Fibroblast of lung (primary cell): ENCODE measurements at regions not wholly inside any gene's neighbourhood (a gene's known extent, or its start where the extent isn't known, plus 50 kb on each side); places are given as distances from the start of the nearest gene placed in this dataset.

Source experiments
- DNase-seq, 2 donors: peaks; one replicate each; pipeline versions ENCODE4 v3.0.0 to v3.0.0-alpha.2; 2010; ENCODE audit warnings: low read depth in 2 of 2
- H2AFZ ChIP-seq: 2 replicates; pipeline ENCODE4 v1.5.1; 2012; ENCODE audit warnings: low read length, control low read depth, inconsistent platforms
- H3K27ac ChIP-seq: 2 replicates; pipeline ENCODE4 v1.5.1; 2011; ENCODE audit warnings: low read length, control low read depth; ENCODE audit not compliant: insufficient read depth
- H3K27me3 ChIP-seq: 2 replicates; pipeline ENCODE4 v1.5.1; 2011; ENCODE audit warnings: mild to moderate bottlenecking, low read length; ENCODE audit not compliant: control insufficient read depth, insufficient read depth
- H3K36me3 ChIP-seq: 2 replicates; pipeline ENCODE4 v1.5.1; 2011; ENCODE audit warnings: low read length; ENCODE audit not compliant: control insufficient read depth, insufficient read depth
- H3K4me1 ChIP-seq: 2 replicates; pipeline ENCODE4 v1.5.1; 2011; ENCODE audit warnings: low read length; ENCODE audit not compliant: control insufficient read depth, insufficient read depth; ENCODE audit errors: extremely low read depth
- H3K4me2 ChIP-seq: 2 replicates; pipeline ENCODE4 v1.5.1; 2011; ENCODE audit warnings: low read length, control low read depth; ENCODE audit not compliant: insufficient read depth; ENCODE audit errors: extremely low read depth
- H3K4me3 ChIP-seq, 4 experiments: fragments of 200-600 bp in 1 of 4; sonication (generic) in 1 of 4; replicated peaks in 1 of 4; 2 replicates each; pipeline ENCODE4 v1.5.1; 2011 to 2016; ENCODE audit warnings: low read length in 4 of 4, low read depth in 3 of 4, mild to moderate bottlenecking in 3 of 4, control low read depth in 2 of 4, inconsistent platforms in 1 of 4, mixed read lengths in 1 of 4; ENCODE audit not compliant: insufficient read depth in 1 of 4; ENCODE audit errors: control extremely low read depth in 1 of 4
- H3K79me2 ChIP-seq: 2 replicates; pipeline ENCODE4 v1.5.1; 2012; ENCODE audit warnings: mild to moderate bottlenecking, low read length, inconsistent platforms; ENCODE audit not compliant: control insufficient read depth, insufficient read depth
- H3K9ac ChIP-seq: 2 replicates; pipeline ENCODE4 v1.5.1; 2011; ENCODE audit warnings: mild to moderate bottlenecking, low read length, control low read depth; ENCODE audit not compliant: insufficient read depth
- H3K9me3 ChIP-seq: 2 replicates; pipeline ENCODE4 v1.5.1; 2012; ENCODE audit warnings: low read depth, low read length; ENCODE audit not compliant: control insufficient read depth, insufficient read depth
- H4K20me1 ChIP-seq: 2 replicates; pipeline ENCODE4 v1.5.1; 2011; ENCODE audit warnings: low read length; ENCODE audit not compliant: control insufficient read depth, insufficient read depth; ENCODE audit errors: extremely low read depth
- EZH2 ChIP-seq: IDR thresholded peaks from 2 replicates; pipeline ENCODE4 v1.5.1; 2012; ENCODE audit warnings: low read length, control low read depth, mild to moderate bottlenecking; ENCODE audit errors: missing control alignments
- TF ChIP-seq, protein P1 (sequence below), 2 donors: IDR thresholded peaks in 1 of 2; conservative IDR thresholded peaks in 1 of 2; 1 replicate in 1 of 2; 2 replicates in 1 of 2; pipeline ENCODE4 v1.5.1; 2011 to 2012; ENCODE audit warnings: low read length in 2 of 2, control low read depth in 1 of 2, inconsistent platforms in 1 of 2, low read depth in 1 of 2, mild to moderate bottlenecking in 1 of 2

DNA sequence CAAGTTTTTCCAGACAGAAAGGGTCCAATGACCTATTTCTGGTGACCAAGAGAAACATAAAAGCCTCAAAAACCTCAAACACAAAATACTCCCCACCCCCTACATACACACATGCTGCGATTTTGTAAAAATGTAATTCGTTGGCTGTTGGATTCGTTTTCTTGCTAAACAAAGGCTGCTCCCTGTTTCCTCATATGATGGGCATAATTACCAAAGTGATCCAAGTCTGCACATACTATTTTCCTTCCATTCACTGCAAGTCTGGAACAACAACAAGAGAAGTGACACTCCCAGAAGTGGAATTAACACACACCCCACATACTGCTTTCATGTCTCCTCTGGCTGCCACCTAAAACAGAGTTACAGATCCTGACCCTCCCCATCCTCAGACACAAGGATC is 131.9 kb downstream of the RAP2A start:
- Histone ChIP-seq H3K27me3 (no peaks in the 10 kb centered on the region), H4K20me1 (no peaks in the 10 kb centered on the region), H3K36me3 (no peaks in the 10 kb centered on the region), H2AFZ (no peak overlapping the region), H3K4me1 (no peaks in the 10 kb centered on the region), H3K4me3 (no peak overlapping the region), H3K4me2 (no peak overlapping the region), H3K27ac (no peak overlapping the region), H3K9me3 (no peaks in the 10 kb centered on the region), H3K79me2 (no peaks in the 10 kb centered on the region), H3K9ac (no peak overlapping the region)
- TF ChIP-seq EZH2: no peak
- TF ChIP-seq, protein P1, sequence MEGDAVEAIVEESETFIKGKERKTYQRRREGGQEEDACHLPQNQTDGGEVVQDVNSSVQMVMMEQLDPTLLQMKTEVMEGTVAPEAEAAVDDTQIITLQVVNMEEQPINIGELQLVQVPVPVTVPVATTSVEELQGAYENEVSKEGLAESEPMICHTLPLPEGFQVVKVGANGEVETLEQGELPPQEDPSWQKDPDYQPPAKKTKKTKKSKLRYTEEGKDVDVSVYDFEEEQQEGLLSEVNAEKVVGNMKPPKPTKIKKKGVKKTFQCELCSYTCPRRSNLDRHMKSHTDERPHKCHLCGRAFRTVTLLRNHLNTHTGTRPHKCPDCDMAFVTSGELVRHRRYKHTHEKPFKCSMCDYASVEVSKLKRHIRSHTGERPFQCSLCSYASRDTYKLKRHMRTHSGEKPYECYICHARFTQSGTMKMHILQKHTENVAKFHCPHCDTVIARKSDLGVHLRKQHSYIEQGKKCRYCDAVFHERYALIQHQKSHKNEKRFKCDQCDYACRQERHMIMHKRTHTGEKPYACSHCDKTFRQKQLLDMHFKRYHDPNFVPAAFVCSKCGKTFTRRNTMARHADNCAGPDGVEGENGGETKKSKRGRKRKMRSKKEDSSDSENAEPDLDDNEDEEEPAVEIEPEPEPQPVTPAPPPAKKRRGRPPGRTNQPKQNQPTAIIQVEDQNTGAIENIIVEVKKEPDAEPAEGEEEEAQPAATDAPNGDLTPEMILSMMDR (conservative IDR thresholded peaks at IDR 0.05 in 1 of 2, IDR thresholded peaks at IDR 0.05 in 1 of 2; ENCODE audit: low read depth in 1 of 2, low read length in 2 of 2): no peak
- DNase-seq: no peak

DNA sequence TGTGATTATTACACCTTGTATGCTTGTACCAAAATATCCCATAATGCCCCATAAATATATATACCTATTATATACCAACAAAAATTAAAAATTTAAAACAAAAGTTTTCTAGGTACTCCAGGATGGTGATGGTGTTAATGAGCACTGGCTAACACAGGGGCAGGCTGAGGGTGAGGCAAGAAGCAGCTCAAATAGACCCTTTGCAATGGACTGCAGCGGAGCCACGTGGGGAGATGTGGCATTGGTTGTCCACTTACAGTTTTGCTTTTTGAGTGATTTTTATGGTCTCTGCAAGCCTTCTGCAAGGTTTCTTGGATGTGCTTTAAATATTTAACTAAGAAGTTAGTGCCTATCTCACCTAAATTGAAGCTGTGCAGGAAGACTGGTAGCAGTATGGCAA is 132.9 kb downstream of the RAP2A start:
- TF ChIP-seq EZH2: no peak
- TF ChIP-seq, protein P1 (conservative IDR thresholded peaks at IDR 0.05 in 1 of 2, IDR thresholded peaks at IDR 0.05 in 1 of 2; ENCODE audit: low read depth in 1 of 2, low read length in 2 of 2): no peak
- DNase-seq: no peak
- H3K27me3 ChIP-seq: no peaks in the 10 kb centered on the region
- no peak overlapping the region for H3K4me2 ChIP-seq
- no peaks in the 10 kb centered on the region for H3K4me1 ChIP-seq
- no peaks in the 10 kb centered on the region for H3K79me2 ChIP-seq
- H2AFZ ChIP-seq: no peak overlapping the region
- H3K9me3 ChIP-seq: no peaks in the 10 kb centered on the region
- no peaks in the 10 kb centered on the region for H4K20me1 ChIP-seq
- H3K36me3 ChIP-seq: no peaks in the 10 kb centered on the region
- H3K9ac ChIP-seq: no peak overlapping the region
- H3K27ac ChIP-seq: no peak overlapping the region
- H3K4me3 ChIP-seq: no peak overlapping the region

DNA sequence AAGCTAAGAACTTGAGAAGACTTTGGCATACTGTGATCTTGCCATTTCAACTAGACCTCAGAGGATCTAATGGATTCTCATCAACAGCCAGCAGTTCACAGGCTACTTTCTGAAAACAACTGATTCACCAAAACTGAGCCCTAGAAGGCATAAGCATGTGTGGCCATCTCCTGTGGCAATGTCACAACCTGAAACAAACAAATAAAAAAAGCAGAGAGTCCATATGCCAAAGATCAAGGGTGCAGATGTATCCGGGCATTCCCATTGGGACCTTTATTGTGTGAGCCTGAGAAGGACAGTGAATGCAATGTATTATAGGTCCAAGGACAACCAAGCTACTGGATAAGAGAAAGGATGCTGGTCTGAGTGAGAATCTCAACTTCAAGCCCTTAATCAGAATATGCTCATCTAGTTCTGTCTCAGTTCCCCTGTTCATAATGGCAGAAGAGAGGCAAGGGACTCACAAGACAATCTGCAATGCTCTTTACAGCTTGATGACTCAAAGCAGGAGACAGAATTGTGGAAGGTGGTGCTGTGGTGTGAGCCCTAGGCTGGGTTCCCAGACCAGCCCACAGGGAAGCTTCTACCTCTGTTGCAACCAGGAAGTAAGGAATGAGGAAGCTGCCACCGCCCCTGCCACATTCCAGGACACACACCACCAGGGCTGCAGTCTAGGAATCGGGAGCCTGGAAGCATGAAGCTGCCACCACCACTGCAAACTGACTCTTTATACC is 133.7 kb downstream of the RAP2A start:
- TF ChIP-seq, protein P1 (conservative IDR thresholded peaks at IDR 0.05 in 1 of 2, IDR thresholded peaks at IDR 0.05 in 1 of 2; ENCODE audit: low read depth in 1 of 2, low read length in 2 of 2): no peak
- Histone ChIP-seq H3K4me2 (no peak overlapping the region), H3K36me3 (no peaks in the 10 kb centered on the region), H2AFZ (no peak overlapping the region), H3K27me3 (no peaks in the 10 kb centered on the region), H4K20me1 (no peaks in the 10 kb centered on the region), H3K4me3 (no peak overlapping the region), H3K79me2 (no peaks in the 10 kb centered on the region), H3K27ac (no peak overlapping the region), H3K9me3 (no peaks in the 10 kb centered on the region), H3K9ac (no peak overlapping the region), H3K4me1 (no peaks in the 10 kb centered on the region)
- peak; percentile 15 to 26 for DNase-seq
